22Rv1 (cell line): ENCODE measurements at regions not wholly inside any gene's neighbourhood (a gene's known extent, or its start where the extent isn't known, plus 50 kb on each side); places are given as distances from the start of the nearest gene placed in this dataset.

Source experiments
- ZFX ChIP-seq: fragments of 450-650 bp; IDR thresholded peaks from 2 replicates; pipeline ENCODE4 v1.6.1; 2017; ENCODE audit warnings: antibody characterized with exemption, borderline replicate concordance
- TF ChIP-seq, protein P1 (sequence below): fragments of 450-650 bp; IDR thresholded peaks from 2 replicates; pipeline ENCODE4 v1.5.1; 2017; ENCODE audit warnings: mild to moderate bottlenecking

GRCh38 chr6:156396068-156396771 is 381.0 kb upstream of the ARID1B start:
- TF ChIP-seq, protein P1, sequence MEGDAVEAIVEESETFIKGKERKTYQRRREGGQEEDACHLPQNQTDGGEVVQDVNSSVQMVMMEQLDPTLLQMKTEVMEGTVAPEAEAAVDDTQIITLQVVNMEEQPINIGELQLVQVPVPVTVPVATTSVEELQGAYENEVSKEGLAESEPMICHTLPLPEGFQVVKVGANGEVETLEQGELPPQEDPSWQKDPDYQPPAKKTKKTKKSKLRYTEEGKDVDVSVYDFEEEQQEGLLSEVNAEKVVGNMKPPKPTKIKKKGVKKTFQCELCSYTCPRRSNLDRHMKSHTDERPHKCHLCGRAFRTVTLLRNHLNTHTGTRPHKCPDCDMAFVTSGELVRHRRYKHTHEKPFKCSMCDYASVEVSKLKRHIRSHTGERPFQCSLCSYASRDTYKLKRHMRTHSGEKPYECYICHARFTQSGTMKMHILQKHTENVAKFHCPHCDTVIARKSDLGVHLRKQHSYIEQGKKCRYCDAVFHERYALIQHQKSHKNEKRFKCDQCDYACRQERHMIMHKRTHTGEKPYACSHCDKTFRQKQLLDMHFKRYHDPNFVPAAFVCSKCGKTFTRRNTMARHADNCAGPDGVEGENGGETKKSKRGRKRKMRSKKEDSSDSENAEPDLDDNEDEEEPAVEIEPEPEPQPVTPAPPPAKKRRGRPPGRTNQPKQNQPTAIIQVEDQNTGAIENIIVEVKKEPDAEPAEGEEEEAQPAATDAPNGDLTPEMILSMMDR: no peak
- TF ChIP-seq ZFX: no peak
